ENCODE measurements at regions not wholly inside any gene's neighbourhood (a gene's known extent, or its start where the extent isn't known, plus 50 kb on each side); places are given as distances from the start of the nearest gene placed in this dataset.

- no peak for TF ChIP-seq EZH2 (IDR thresholded peaks at IDR 0.05; ENCODE audit: borderline replicate concordance, low read depth, low read length, severe bottlenecking)
- TF ChIP-seq, protein P1, sequence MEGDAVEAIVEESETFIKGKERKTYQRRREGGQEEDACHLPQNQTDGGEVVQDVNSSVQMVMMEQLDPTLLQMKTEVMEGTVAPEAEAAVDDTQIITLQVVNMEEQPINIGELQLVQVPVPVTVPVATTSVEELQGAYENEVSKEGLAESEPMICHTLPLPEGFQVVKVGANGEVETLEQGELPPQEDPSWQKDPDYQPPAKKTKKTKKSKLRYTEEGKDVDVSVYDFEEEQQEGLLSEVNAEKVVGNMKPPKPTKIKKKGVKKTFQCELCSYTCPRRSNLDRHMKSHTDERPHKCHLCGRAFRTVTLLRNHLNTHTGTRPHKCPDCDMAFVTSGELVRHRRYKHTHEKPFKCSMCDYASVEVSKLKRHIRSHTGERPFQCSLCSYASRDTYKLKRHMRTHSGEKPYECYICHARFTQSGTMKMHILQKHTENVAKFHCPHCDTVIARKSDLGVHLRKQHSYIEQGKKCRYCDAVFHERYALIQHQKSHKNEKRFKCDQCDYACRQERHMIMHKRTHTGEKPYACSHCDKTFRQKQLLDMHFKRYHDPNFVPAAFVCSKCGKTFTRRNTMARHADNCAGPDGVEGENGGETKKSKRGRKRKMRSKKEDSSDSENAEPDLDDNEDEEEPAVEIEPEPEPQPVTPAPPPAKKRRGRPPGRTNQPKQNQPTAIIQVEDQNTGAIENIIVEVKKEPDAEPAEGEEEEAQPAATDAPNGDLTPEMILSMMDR (IDR thresholded peaks at IDR 0.05; ENCODE audit: borderline replicate concordance, extremely low read depth, low read length, poor library complexity, severe bottlenecking) = peak; percentile 29
These were observed 179.7 kb upstream of the PLXNC1 start for GRCh38 chr12:93968536-93969285.

Data from DND-41 (cell line).